Tibial artery (tissue), 4 donors: ENCODE measurements at regions not wholly inside any gene's neighbourhood (a gene's known extent, or its start where the extent isn't known, plus 50 kb on each side); places are given as distances from the start of the nearest gene placed in this dataset.
"Not testable (repeated sequence)": the region's sequence is repeated elsewhere in the genome, so short reads cannot be mapped to it uniquely, and the experiment has no call there.

Experiments used
- DNase-seq, 2 donors: peaks; one replicate each; pipeline ENCODE4 v3.0.0-alpha.2; 2019
- H3K27ac ChIP-seq, 2 donors: fragments of 200-600 bp; sonication (generic) in 1 of 2; 1 replicate in 1 of 2; 2 replicates in 1 of 2; pipeline ENCODE4 v1.5.1; 2018 to 2019; ENCODE audit warnings: mild to moderate bottlenecking in 1 of 2
- H3K27me3 ChIP-seq, 2 donors: fragments of 200-600 bp; sonication (generic) in 1 of 2; one replicate each; pipeline versions ENCODE4 v1.5.1 to v1.6.0; 2016 to 2019
- H3K36me3 ChIP-seq, 3 donors: fragments of 200-600 bp; sonication (generic) in 2 of 3; one replicate each; pipeline ENCODE4 v1.5.1; 2016 to 2019; ENCODE audit warnings: mild to moderate bottlenecking in 2 of 3
- H3K4me1 ChIP-seq, 4 donors: fragments of 200-600 bp; sonication (generic) in 2 of 4; 1 replicate in 3 of 4; 2 replicates in 1 of 4; pipeline ENCODE4 v1.5.1; 2016 to 2019
- H3K4me3 ChIP-seq, 2 donors: fragments of 200-600 bp; sonication (generic) in 1 of 2; 1 replicate in 1 of 2; 2 replicates in 1 of 2; pipeline ENCODE4 v1.5.1; 2018 to 2019; ENCODE audit warnings: mild to moderate bottlenecking in 2 of 2
- H3K9me3 ChIP-seq, 3 donors: fragments of 200-600 bp; sonication (generic) in 1 of 3; one replicate each; pipeline ENCODE4 v1.5.1; 2016 to 2019
- CTCF ChIP-seq, 2 experiments: fragments of 200-600 bp in 1 of 2; fragments of 450-650 bp in 1 of 2; IDR thresholded peaks; one replicate each; pipeline ENCODE4 v1.5.1; 2017 to 2019; ENCODE audit warnings: antibody characterized with exemption in 2 of 2, mild to moderate bottlenecking in 1 of 2, moderate library complexity in 1 of 2
- intact Hi-C: fragments of 100-400 bp; cut with DNase I; formaldehyde crosslinking; loops from one replicate; pipeline ENCODE4 v1.15.0; 2023; ENCODE audit warnings: low total_unique reads

GRCh38 chr5:153372425-153373129 lies 117.9 kb upstream of the GRIA1 start:
- Histone ChIP-seq H3K27me3 (no peaks in the 10 kb centered on the region), H3K4me3 (no peak overlapping the region), H3K4me1 (no peaks in the 10 kb centered on the region), H3K9me3 (no peaks in the 10 kb centered on the region), H3K27ac (no peak overlapping the region), H3K36me3 (no peaks in the 10 kb centered on the region)
- no peak for TF ChIP-seq CTCF (IDR thresholded peaks at IDR 0.05)
- intact Hi-C loops: no loop called here
- no peak for DNase-seq

- TF ChIP-seq CTCF (IDR thresholded peaks at IDR 0.05): no peak
- H3K36me3 ChIP-seq: no peaks in the 10 kb centered on the region
- H3K27ac ChIP-seq: no peak overlapping the region
- H3K27me3 ChIP-seq: no peaks in the 10 kb centered on the region
- H3K4me3 ChIP-seq: no peak overlapping the region
- DNase-seq: no peak
- H3K9me3 ChIP-seq: no peaks in the 10 kb centered on the region
- no peaks in the 10 kb centered on the region for H3K4me1 ChIP-seq
- intact Hi-C loops: no loop called here
These were observed 117.4 kb upstream of the GRIA1 start for GRCh38 chr5:153373130-153373498.

GRCh38 chr5:153381630-153382029 lies 108.8 kb upstream of the GRIA1 start:
- DNase-seq, H3K27ac ChIP-seq, H3K4me1 ChIP-seq, intact Hi-C loops, H3K4me3 ChIP-seq, H3K9me3 ChIP-seq, H3K36me3 ChIP-seq, H3K27me3 ChIP-seq: not testable (repeated sequence)

GRCh38 chr5:153390569-153390968 lies 99.9 kb upstream of the GRIA1 start:
- DNase-seq: no peak
- intact Hi-C loops: no loop called here
- Histone ChIP-seq H3K4me3 (no peak overlapping the region), H3K27me3 (no peaks in the 10 kb centered on the region), H3K9me3 (no peaks in the 10 kb centered on the region), H3K4me1 (no peaks in the 10 kb centered on the region), H3K36me3 (no peaks in the 10 kb centered on the region), H3K27ac (no peak overlapping the region)
- TF ChIP-seq CTCF (IDR thresholded peaks at IDR 0.05): no peak

GRCh38 chr5:153399595-153399994 lies 90.9 kb upstream of the GRIA1 start:
- Histone ChIP-seq H3K27me3 (no peaks in the 10 kb centered on the region), H3K36me3 (no peaks in the 10 kb centered on the region), H3K9me3 (no peaks in the 10 kb centered on the region), H3K27ac (peak overlapping the region; percentile 54 to 66), H3K4me3 (no peak overlapping the region), H3K4me1 (peaks cover 0 to 27% (median 14%) of the 10 kb centered on the region in 4 donors)
- no peak for DNase-seq
- intact Hi-C loops: no loop called here
- TF ChIP-seq CTCF (IDR thresholded peaks at IDR 0.05): no peak

GRCh38 chr5:153400931-153401330 lies 89.5 kb upstream of the GRIA1 start:
- Histone ChIP-seq H3K27ac (no peak overlapping the region), H3K36me3 (no peaks in the 10 kb centered on the region), H3K4me3 (no peak overlapping the region), H3K4me1 (peaks cover 0 to 27% (median 14%) of the 10 kb centered on the region in 4 donors), H3K27me3 (no peaks in the 10 kb centered on the region), H3K9me3 (no peaks in the 10 kb centered on the region)
- no peak for DNase-seq
- intact Hi-C loops: no loop called here
- TF ChIP-seq CTCF (IDR thresholded peaks at IDR 0.05): no peak
